ENCODE measurements at regions not wholly inside any gene's neighbourhood (a gene's known extent, or its start where the extent isn't known, plus 50 kb on each side); places are given as distances from the start of the nearest gene placed in this dataset.

DNA sequence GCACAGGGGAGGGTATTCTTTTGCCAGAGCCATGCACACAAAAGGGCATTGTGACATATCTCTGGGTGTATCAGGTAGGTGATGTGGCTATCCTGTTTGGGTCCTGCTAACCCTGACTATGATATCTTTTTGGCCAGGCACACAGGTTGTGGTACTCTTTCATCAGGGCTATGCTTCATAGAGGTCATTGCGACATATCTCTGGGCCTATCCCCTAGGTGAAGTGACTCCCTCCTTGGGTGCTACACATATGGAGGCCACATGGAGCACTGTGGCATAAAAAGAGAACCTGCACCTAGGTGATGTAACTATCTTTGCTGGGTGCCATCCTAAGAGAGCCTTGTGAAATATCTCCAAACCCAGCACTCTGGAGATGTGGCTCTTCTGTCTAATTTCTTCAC lies 1139.8 kb upstream of the AMELY start:
- TF ChIP-seq, protein P1, sequence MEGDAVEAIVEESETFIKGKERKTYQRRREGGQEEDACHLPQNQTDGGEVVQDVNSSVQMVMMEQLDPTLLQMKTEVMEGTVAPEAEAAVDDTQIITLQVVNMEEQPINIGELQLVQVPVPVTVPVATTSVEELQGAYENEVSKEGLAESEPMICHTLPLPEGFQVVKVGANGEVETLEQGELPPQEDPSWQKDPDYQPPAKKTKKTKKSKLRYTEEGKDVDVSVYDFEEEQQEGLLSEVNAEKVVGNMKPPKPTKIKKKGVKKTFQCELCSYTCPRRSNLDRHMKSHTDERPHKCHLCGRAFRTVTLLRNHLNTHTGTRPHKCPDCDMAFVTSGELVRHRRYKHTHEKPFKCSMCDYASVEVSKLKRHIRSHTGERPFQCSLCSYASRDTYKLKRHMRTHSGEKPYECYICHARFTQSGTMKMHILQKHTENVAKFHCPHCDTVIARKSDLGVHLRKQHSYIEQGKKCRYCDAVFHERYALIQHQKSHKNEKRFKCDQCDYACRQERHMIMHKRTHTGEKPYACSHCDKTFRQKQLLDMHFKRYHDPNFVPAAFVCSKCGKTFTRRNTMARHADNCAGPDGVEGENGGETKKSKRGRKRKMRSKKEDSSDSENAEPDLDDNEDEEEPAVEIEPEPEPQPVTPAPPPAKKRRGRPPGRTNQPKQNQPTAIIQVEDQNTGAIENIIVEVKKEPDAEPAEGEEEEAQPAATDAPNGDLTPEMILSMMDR (conservative IDR thresholded peaks at IDR 0.05; ENCODE audit: low read length) = no peak
- no peak for TF ChIP-seq EZH2phosphoT487 (IDR thresholded peaks at IDR 0.05; ENCODE audit: borderline replicate concordance, low read depth, low read length)

Data from OCI-LY7 (cell line).